Esophagus mucosa (tissue), 1 donor: ENCODE measurements at regions not wholly inside any gene's neighbourhood (a gene's known extent, or its start where the extent isn't known, plus 50 kb on each side); places are given as distances from the start of the nearest gene placed in this dataset.
A peak's percentile ranks its signal among the peaks of the same experiment; 100 is the strongest.
"Not testable (repeated sequence)": the region's sequence is repeated elsewhere in the genome, so short reads cannot be mapped to it uniquely, and the experiment has no call there.

Experiments
- ATAC-seq: fragments of 200-7000 bp; cut with Tn5 transposase; one replicate; pipeline ENCODE4 v1.9.1; 2020
- donor health status: DM: yes; HTN: yes; CAD: no.

- ATAC-seq, result no peak
Measured at GRCh38 chr4:126888968-126889367, 743.8 kb upstream of the INTU start.

GRCh38 chr4:126890383-126890782, 742.4 kb upstream of the INTU start:
- ATAC-seq, result no peak

- ATAC-seq, result no peak
Measured at GRCh38 chr4:126890994-126891393, 741.8 kb upstream of the INTU start.

- no peak for ATAC-seq
Measured at GRCh38 chr4:126894963-126895362, 737.8 kb upstream of the INTU start.

DNA sequence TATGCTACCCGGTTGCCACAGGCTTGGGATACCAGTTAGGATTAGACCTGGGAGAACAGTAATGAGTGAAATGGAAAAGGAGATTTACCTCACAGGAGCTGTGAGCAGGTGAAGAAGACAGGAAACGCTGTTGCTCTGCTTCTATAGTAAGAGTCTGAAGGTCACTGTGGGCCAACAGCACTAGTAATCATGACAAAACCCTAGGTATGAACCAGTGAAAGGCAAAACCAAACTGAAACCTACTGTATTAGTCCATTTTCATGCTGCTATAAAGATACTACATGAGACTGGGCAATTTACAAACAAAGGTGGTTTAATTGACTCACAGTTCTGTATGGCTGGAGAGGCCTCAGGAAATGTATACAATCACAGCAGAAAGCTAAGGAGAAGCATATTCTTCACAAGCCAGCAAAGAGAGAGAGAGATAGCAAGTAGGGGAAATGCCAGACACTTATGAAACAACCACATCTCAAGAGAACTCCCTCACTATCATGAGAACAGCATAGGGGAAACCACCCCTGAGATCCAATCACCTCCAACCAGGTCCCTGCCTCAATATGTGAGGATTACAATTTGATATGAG, 736.7 kb upstream of the INTU start:
- ATAC-seq, result no peak

- ATAC-seq, result no peak
Measured at GRCh38 chr4:126897038-126897437, 735.7 kb upstream of the INTU start.

DNA sequence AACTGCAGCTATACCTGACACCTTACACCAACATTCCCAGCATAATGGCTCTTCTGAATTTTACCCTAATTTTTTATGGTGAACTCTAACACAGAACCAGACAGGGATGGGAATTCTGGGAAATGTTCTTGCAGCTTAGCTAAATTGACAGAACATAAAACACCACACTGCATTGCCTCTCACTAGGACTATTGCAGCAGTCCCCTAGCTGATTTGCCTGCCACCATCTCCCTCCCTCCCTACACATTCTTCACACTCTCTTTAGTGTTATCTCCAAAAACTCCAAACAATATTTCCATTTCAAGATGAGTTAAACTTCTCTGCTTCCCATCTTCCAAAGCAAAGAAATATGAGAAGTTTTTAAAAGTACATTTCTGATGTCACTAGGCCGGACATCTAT, 733.9 kb upstream of the INTU start:
- no peak for ATAC-seq

DNA sequence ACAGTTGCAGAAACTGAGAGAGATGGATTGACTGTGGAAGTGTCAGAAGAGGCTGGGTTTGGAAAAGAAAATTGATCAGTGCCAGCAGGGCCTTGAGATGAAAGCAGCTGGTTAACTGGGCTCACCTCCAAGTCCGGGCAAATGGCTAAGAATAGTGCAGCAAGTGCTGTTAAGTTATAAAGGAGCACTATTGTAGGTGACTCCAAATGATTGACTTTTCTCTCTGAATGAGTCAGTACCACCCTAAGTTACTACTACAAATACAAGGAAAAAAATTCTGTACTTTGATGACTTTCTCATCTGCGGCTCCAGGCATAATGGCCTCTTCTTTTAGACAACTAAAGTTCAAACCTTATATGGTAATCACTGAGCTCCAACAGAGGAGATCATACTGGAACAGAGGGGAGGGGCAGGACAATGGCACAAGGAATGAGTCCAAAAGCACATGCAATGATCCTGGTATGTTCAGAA, 733.4 kb upstream of the INTU start:
- ATAC-seq, result peak; percentile 45

- no peak for ATAC-seq
Measured at GRCh38 chr4:126906466-126906865, 726.3 kb upstream of the INTU start.

- no peak for ATAC-seq
Measured at GRCh38 chr4:126907389-126907788, 725.4 kb upstream of the INTU start.

- ATAC-seq, result no peak
Measured at GRCh38 chr4:126916049-126916625, 716.6 kb upstream of the INTU start.

DNA sequence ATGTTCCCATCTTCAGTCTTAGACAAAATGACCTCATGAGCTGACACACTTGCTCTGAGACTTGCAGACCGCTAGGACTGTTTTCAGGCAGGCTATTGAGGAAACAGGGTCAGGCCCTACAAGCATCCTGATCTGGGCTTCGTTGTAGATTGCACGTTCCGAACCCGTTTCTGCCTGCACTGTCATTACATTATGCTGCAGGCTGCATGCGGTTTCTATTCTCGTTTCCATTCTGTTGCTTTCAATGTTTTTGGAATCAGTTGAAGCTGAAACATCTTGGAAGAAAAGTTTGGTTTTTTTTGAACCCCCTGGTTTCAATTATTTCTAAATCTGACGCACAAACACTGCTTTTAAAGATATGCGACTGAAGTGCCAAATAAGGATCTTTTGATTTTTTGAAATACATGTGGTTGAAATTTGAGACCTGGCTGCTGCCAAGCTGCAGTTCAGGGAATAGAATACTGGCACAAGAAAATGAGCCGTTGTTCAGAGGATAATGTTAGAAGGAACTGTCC, 716.1 kb upstream of the INTU start:
- no peak for ATAC-seq

DNA sequence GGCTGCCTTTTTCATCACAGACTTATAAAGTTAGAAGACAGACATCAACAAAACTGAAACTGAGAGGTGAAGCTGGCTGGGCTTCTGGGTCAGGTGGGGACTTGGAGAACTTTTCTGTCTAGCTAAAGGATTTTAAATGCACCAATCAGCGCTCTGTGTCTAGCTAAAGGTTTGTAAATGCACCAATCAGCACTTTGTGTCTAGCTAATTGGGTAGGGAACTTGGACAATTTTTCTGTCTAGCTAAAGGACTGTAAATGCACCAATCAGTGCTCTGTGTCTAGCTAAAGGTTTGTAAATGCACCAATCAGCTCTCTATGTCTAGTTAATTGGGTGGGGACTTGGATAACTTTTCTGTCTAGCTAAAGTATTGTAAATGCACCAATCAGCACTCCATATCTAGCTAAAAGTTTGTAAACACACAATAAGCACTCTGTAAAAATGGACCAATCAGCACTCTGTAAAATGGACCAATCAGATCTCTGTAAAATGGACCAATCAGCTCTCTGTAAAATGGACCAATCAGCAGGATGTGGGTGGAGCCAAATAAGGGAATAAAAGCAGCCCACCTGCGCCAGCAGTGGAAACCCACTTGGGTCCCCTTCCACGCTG, 710.3 kb upstream of the INTU start:
- not testable (repeated sequence) for ATAC-seq

GRCh38 chr4:126924237-126924636, 708.5 kb upstream of the INTU start:
- ATAC-seq, result no peak

- not testable (repeated sequence) for ATAC-seq
Measured at GRCh38 chr4:126930059-126930458, 702.7 kb upstream of the INTU start.

- no peak for ATAC-seq
Measured at GRCh38 chr4:126935801-126936200, 697.0 kb upstream of the INTU start.

DNA sequence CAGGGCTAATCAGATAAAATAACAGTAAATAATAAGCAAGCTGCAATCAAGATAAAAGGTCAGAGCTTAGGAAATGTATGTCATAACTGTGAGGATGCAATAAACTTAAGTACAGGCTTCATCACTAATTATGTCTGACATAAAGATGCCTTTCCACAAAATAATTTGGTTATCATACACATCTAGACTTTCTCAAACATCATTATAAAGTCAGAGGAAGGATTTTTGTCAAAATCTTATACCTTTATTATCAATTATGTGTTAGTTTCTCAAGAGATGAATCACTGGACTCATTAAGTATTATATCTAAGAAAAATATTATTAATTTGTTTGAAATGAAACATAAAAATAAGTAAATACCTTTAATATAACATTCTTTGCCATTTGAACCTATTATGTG, 695.4 kb upstream of the INTU start:
- ATAC-seq, result no peak

- ATAC-seq, result no peak
Measured at GRCh38 chr4:126937846-126938422, 694.8 kb upstream of the INTU start.

- ATAC-seq, result no peak
Measured at GRCh38 chr4:126939401-126939800, 693.4 kb upstream of the INTU start.

DNA sequence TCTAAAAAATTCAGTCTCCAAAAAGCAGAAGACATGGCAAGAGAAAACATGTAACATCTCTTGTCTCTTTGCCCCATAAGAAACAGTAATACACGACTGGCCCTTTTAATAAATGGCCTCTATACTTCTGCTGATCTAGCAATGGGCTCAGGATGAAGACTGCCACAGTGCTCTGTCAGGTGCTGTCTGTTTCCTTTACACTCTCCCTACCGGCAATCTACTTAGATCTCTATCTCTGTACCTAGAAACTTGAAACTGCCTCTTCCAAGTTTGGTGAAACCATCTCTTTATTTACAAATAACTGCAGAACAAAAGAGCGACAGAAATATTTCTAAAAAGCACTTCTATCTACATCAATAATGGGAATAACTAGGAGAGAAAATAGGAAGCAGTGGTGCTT, 685.2 kb upstream of the INTU start:
- ATAC-seq, result no peak

GRCh38 chr4:126954537-126955291, 678.0 kb upstream of the INTU start:
- ATAC-seq, result no peak

DNA sequence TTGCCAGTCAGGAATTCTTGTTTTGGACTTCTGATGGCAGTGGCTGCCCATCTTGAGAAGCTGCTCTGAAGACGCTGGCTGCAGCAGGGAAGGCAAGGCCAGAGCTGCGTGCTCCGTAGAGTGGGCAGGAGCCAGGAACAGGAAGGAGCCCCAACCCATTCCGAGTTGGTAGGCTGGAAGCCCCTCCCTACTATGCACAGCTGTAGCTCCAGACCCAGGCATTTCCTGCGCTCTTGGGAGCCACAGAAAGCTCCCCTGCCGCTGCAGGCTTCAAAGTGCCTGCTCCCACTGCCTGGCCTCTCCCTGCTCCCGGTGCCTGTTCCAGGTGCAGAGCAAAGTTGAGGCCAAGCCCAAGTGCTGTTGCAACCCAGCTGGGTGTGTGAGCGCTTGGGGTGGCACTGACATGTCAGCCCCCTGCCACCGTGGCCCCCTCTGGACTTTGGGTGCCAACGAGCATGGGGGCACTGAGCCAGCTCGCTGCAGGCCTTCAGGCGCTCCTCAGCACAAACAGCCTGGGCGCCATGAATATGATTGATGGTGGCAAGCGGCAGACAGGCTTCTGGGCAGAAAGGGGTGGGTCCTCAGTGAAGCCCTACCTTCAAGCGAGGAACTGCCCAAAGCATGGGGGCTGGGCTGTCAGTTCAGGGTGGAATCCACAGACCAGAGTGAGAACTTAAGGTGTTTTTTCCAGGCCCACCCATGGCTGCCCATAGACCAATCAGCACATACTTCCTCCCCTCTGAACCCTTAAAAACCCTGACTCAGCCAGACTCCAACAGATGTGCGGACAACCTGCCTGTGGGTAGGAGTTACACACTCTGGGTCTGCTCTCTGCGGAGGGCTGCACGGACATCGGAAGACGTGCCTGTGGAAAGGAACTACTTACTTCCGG, 677.2 kb upstream of the INTU start:
- no peak for ATAC-seq
